ENCODE measurements at regions not wholly inside any gene's neighbourhood (a gene's known extent, or its start where the extent isn't known, plus 50 kb on each side); places are given as distances from the start of the nearest gene placed in this dataset.

GRCh38 chr10:58901092-58901646, 275.3 kb upstream of the PHYHIPL start:
- no peak for TF ChIP-seq CTCF (IDR thresholded peaks at IDR 0.05 in 2 of 3, conservative IDR thresholded peaks at IDR 0.05 in 1 of 3; ENCODE audit: control insufficient read depth in 2 of 3, extremely low read depth in 1 of 3, insufficient read depth in 1 of 3, low read depth in 3 of 3, low read length in 3 of 3)
- TF ChIP-seq, protein P1, sequence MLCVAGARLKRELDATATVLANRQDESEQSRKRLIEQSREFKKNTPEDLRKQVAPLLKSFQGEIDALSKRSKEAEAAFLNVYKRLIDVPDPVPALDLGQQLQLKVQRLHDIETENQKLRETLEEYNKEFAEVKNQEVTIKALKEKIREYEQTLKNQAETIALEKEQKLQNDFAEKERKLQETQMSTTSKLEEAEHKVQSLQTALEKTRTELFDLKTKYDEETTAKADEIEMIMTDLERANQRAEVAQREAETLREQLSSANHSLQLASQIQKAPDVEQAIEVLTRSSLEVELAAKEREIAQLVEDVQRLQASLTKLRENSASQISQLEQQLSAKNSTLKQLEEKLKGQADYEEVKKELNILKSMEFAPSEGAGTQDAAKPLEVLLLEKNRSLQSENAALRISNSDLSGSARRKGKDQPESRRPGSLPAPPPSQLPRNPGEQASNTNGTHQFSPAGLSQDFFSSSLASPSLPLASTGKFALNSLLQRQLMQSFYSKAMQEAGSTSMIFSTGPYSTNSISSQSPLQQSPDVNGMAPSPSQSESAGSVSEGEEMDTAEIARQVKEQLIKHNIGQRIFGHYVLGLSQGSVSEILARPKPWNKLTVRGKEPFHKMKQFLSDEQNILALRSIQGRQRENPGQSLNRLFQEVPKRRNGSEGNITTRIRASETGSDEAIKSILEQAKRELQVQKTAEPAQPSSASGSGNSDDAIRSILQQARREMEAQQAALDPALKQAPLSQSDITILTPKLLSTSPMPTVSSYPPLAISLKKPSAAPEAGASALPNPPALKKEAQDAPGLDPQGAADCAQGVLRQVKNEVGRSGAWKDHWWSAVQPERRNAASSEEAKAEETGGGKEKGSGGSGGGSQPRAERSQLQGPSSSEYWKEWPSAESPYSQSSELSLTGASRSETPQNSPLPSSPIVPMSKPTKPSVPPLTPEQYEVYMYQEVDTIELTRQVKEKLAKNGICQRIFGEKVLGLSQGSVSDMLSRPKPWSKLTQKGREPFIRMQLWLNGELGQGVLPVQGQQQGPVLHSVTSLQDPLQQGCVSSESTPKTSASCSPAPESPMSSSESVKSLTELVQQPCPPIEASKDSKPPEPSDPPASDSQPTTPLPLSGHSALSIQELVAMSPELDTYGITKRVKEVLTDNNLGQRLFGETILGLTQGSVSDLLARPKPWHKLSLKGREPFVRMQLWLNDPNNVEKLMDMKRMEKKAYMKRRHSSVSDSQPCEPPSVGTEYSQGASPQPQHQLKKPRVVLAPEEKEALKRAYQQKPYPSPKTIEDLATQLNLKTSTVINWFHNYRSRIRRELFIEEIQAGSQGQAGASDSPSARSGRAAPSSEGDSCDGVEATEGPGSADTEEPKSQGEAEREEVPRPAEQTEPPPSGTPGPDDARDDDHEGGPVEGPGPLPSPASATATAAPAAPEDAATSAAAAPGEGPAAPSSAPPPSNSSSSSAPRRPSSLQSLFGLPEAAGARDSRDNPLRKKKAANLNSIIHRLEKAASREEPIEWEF (IDR thresholded peaks at IDR 0.05; ENCODE audit: insufficient replicate concordance, low read depth, low read length) = no peak
- TF ChIP-seq, protein P2, sequence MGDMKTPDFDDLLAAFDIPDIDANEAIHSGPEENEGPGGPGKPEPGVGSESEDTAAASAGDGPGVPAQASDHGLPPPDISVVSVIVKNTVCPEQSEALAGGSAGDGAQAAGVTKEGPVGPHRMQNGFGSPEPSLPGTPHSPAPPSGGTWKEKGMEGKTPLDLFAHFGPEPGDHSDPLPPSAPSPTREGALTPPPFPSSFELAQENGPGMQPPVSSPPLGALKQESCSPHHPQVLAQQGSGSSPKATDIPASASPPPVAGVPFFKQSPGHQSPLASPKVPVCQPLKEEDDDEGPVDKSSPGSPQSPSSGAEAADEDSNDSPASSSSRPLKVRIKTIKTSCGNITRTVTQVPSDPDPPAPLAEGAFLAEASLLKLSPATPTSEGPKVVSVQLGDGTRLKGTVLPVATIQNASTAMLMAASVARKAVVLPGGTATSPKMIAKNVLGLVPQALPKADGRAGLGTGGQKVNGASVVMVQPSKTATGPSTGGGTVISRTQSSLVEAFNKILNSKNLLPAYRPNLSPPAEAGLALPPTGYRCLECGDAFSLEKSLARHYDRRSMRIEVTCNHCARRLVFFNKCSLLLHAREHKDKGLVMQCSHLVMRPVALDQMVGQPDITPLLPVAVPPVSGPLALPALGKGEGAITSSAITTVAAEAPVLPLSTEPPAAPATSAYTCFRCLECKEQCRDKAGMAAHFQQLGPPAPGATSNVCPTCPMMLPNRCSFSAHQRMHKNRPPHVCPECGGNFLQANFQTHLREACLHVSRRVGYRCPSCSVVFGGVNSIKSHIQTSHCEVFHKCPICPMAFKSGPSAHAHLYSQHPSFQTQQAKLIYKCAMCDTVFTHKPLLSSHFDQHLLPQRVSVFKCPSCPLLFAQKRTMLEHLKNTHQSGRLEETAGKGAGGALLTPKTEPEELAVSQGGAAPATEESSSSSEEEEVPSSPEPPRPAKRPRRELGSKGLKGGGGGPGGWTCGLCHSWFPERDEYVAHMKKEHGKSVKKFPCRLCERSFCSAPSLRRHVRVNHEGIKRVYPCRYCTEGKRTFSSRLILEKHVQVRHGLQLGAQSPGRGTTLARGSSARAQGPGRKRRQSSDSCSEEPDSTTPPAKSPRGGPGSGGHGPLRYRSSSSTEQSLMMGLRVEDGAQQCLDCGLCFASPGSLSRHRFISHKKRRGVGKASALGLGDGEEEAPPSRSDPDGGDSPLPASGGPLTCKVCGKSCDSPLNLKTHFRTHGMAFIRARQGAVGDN (IDR thresholded peaks at IDR 0.05) = no peak
- TF ChIP-seq LARP7 (IDR thresholded peaks at IDR 0.05) = no peak
- TF ChIP-seq NRF1 (conservative IDR thresholded peaks at IDR 0.05; ENCODE audit: low read depth, low read length) = no peak
- TF ChIP-seq ZNF274 (IDR thresholded peaks at IDR 0.05; ENCODE audit: insufficient read depth, insufficient read length) = no peak
- no peak for TF ChIP-seq CBX5 (IDR thresholded peaks at IDR 0.05; ENCODE audit: low read depth)
- no peak for TF ChIP-seq REST (IDR thresholded peaks at IDR 0.05; ENCODE audit: low read depth, low read length)
- no peak for TF ChIP-seq GATAD2B (conservative IDR thresholded peaks at IDR 0.05; ENCODE audit: low read depth)
- TF ChIP-seq GABPA (IDR thresholded peaks at IDR 0.05; ENCODE audit: low read depth) = no peak
- TF ChIP-seq POLR2A (IDR thresholded peaks at IDR 0.05; ENCODE audit: low read depth, low read length) = no peak
- TF ChIP-seq, protein P3, sequence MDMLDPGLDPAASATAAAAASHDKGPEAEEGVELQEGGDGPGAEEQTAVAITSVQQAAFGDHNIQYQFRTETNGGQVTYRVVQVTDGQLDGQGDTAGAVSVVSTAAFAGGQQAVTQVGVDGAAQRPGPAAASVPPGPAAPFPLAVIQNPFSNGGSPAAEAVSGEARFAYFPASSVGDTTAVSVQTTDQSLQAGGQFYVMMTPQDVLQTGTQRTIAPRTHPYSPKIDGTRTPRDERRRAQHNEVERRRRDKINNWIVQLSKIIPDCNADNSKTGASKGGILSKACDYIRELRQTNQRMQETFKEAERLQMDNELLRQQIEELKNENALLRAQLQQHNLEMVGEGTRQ (IDR thresholded peaks at IDR 0.05; ENCODE audit: borderline replicate concordance, low read depth, low read length) = no peak
- TF ChIP-seq JUNB (IDR thresholded peaks at IDR 0.05) = no peak
- no peak for TF ChIP-seq ATF2 (IDR thresholded peaks at IDR 0.05; ENCODE audit: low read length)

Data from GM12878 (cell line).